ENCODE measurements at regions not wholly inside any gene's neighbourhood (a gene's known extent, or its start where the extent isn't known, plus 50 kb on each side); places are given as distances from the start of the nearest gene placed in this dataset.
"Not testable (repeated sequence)": the region's sequence is repeated elsewhere in the genome, so short reads cannot be mapped to it uniquely, and the experiment has no call there.

GRCh38 chr7:65800191-65800590 lies 72.7 kb upstream of the VKORC1L1 start:
- not testable (repeated sequence) for H3K9ac ChIP-seq (ENCODE audit: low read depth in 1 of 2, low read length in 2 of 2); H3K27me3 ChIP-seq (ENCODE audit: control insufficient read depth in 2 of 2, insufficient read depth in 2 of 2, low read length in 2 of 2); H3K4me1 ChIP-seq (ENCODE audit: control insufficient read depth in 2 of 2, insufficient read depth in 2 of 2, low read length in 2 of 2); H3K4me3 ChIP-seq (ENCODE audit: low read length in 2 of 2); H3K9me3 ChIP-seq (ENCODE audit: control insufficient read depth in 2 of 2, low read length in 2 of 2); H3K36me3 ChIP-seq (ENCODE audit: control insufficient read depth in 2 of 2, insufficient read depth in 2 of 2, low read length in 2 of 2); H3K27ac ChIP-seq (ENCODE audit: low read depth in 2 of 2, low read length in 2 of 2)

- no peaks in the 10 kb centered on the region for H3K9me3 ChIP-seq (ENCODE audit: control insufficient read depth in 2 of 2, low read length in 2 of 2)
- H3K4me1 ChIP-seq (ENCODE audit: control insufficient read depth in 2 of 2, insufficient read depth in 2 of 2, low read length in 2 of 2), result no peaks in the 10 kb centered on the region
- no peaks in the 10 kb centered on the region for H3K36me3 ChIP-seq (ENCODE audit: control insufficient read depth in 2 of 2, insufficient read depth in 2 of 2, low read length in 2 of 2)
- no peak overlapping the region for H3K9ac ChIP-seq (ENCODE audit: low read depth in 1 of 2, low read length in 2 of 2)
- H3K27me3 ChIP-seq (ENCODE audit: control insufficient read depth in 2 of 2, insufficient read depth in 2 of 2, low read length in 2 of 2), result no peaks in the 10 kb centered on the region
- no peak overlapping the region for H3K4me3 ChIP-seq (ENCODE audit: low read length in 2 of 2)
- no peak overlapping the region for H3K27ac ChIP-seq (ENCODE audit: low read depth in 2 of 2, low read length in 2 of 2)
Observed at GRCh38 chr7:65800890-65801341, 72.0 kb upstream of the VKORC1L1 start.

GRCh38 chr7:65804887-65805286 lies 68.0 kb upstream of the VKORC1L1 start:
- no peak overlapping the region for H3K9ac ChIP-seq (ENCODE audit: low read depth in 1 of 2, low read length in 2 of 2)

GRCh38 chr7:65807067-65807466 lies 65.8 kb upstream of the VKORC1L1 start:
- H3K27me3 ChIP-seq (ENCODE audit: control insufficient read depth in 2 of 2, insufficient read depth in 2 of 2, low read length in 2 of 2); H3K9ac ChIP-seq (ENCODE audit: low read depth in 1 of 2, low read length in 2 of 2); H3K9me3 ChIP-seq (ENCODE audit: control insufficient read depth in 2 of 2, low read length in 2 of 2); H3K27ac ChIP-seq (ENCODE audit: low read depth in 2 of 2, low read length in 2 of 2); H3K4me1 ChIP-seq (ENCODE audit: control insufficient read depth in 2 of 2, insufficient read depth in 2 of 2, low read length in 2 of 2); H3K4me3 ChIP-seq (ENCODE audit: low read length in 2 of 2); H3K36me3 ChIP-seq (ENCODE audit: control insufficient read depth in 2 of 2, insufficient read depth in 2 of 2, low read length in 2 of 2): not testable (repeated sequence)

More at GRCh38 chr7:65804887-65805286, 68.0 kb upstream of the VKORC1L1 start:
- Histone ChIP-seq H3K27ac (ENCODE audit: low read depth in 2 of 2, low read length in 2 of 2) (no peak overlapping the region), H3K9me3 (ENCODE audit: control insufficient read depth in 2 of 2, low read length in 2 of 2) (no peaks in the 10 kb centered on the region), H3K27me3 (ENCODE audit: control insufficient read depth in 2 of 2, insufficient read depth in 2 of 2, low read length in 2 of 2) (no peaks in the 10 kb centered on the region), H3K36me3 (ENCODE audit: control insufficient read depth in 2 of 2, insufficient read depth in 2 of 2, low read length in 2 of 2) (no peaks in the 10 kb centered on the region), H3K4me3 (ENCODE audit: low read length in 2 of 2) (no peak overlapping the region), H3K4me1 (ENCODE audit: control insufficient read depth in 2 of 2, insufficient read depth in 2 of 2, low read length in 2 of 2) (no peaks in the 10 kb centered on the region)

GRCh38 chr7:65809259-65809981 lies 63.5 kb upstream of the VKORC1L1 start:
- Histone ChIP-seq H3K36me3 (ENCODE audit: control insufficient read depth in 2 of 2, insufficient read depth in 2 of 2, low read length in 2 of 2) (no peaks in the 10 kb centered on the region), H3K27ac (ENCODE audit: low read depth in 2 of 2, low read length in 2 of 2) (no peak overlapping the region), H3K9ac (ENCODE audit: low read depth in 1 of 2, low read length in 2 of 2) (no peak overlapping the region), H3K4me1 (ENCODE audit: control insufficient read depth in 2 of 2, insufficient read depth in 2 of 2, low read length in 2 of 2) (no peaks in the 10 kb centered on the region), H3K9me3 (ENCODE audit: control insufficient read depth in 2 of 2, low read length in 2 of 2) (no peaks in the 10 kb centered on the region), H3K27me3 (ENCODE audit: control insufficient read depth in 2 of 2, insufficient read depth in 2 of 2, low read length in 2 of 2) (no peaks in the 10 kb centered on the region), H3K4me3 (ENCODE audit: low read length in 2 of 2) (no peak overlapping the region)

GRCh38 chr7:65809982-65810288 lies 62.9 kb upstream of the VKORC1L1 start:
- Histone ChIP-seq H3K36me3 (ENCODE audit: control insufficient read depth in 2 of 2, insufficient read depth in 2 of 2, low read length in 2 of 2) (no peaks in the 10 kb centered on the region), H3K4me3 (ENCODE audit: low read length in 2 of 2) (no peak overlapping the region), H3K9me3 (ENCODE audit: control insufficient read depth in 2 of 2, low read length in 2 of 2) (no peaks in the 10 kb centered on the region), H3K27ac (ENCODE audit: low read depth in 2 of 2, low read length in 2 of 2) (no peak overlapping the region), H3K27me3 (ENCODE audit: control insufficient read depth in 2 of 2, insufficient read depth in 2 of 2, low read length in 2 of 2) (no peaks in the 10 kb centered on the region), H3K9ac (ENCODE audit: low read depth in 1 of 2, low read length in 2 of 2) (no peak overlapping the region), H3K4me1 (ENCODE audit: control insufficient read depth in 2 of 2, insufficient read depth in 2 of 2, low read length in 2 of 2) (no peaks in the 10 kb centered on the region)

GRCh38 chr7:65812281-65812680 lies 60.6 kb upstream of the VKORC1L1 start:
- H3K36me3 ChIP-seq (ENCODE audit: control insufficient read depth in 2 of 2, insufficient read depth in 2 of 2, low read length in 2 of 2), result no peaks in the 10 kb centered on the region
- H3K4me1 ChIP-seq (ENCODE audit: control insufficient read depth in 2 of 2, insufficient read depth in 2 of 2, low read length in 2 of 2), result no peaks in the 10 kb centered on the region
- H3K27me3 ChIP-seq (ENCODE audit: control insufficient read depth in 2 of 2, insufficient read depth in 2 of 2, low read length in 2 of 2), result no peaks in the 10 kb centered on the region
- H3K27ac ChIP-seq (ENCODE audit: low read depth in 2 of 2, low read length in 2 of 2), result no peak overlapping the region
- H3K9me3 ChIP-seq (ENCODE audit: control insufficient read depth in 2 of 2, low read length in 2 of 2), result no peaks in the 10 kb centered on the region
- H3K4me3 ChIP-seq (ENCODE audit: low read length in 2 of 2), result no peak overlapping the region
- H3K9ac ChIP-seq (ENCODE audit: low read depth in 1 of 2, low read length in 2 of 2), result no peak overlapping the region

- H3K4me1 ChIP-seq (ENCODE audit: control insufficient read depth in 2 of 2, insufficient read depth in 2 of 2, low read length in 2 of 2); H3K4me3 ChIP-seq (ENCODE audit: low read length in 2 of 2); H3K9me3 ChIP-seq (ENCODE audit: control insufficient read depth in 2 of 2, low read length in 2 of 2); H3K36me3 ChIP-seq (ENCODE audit: control insufficient read depth in 2 of 2, insufficient read depth in 2 of 2, low read length in 2 of 2); H3K27ac ChIP-seq (ENCODE audit: low read depth in 2 of 2, low read length in 2 of 2); H3K9ac ChIP-seq (ENCODE audit: low read depth in 1 of 2, low read length in 2 of 2); H3K27me3 ChIP-seq (ENCODE audit: control insufficient read depth in 2 of 2, insufficient read depth in 2 of 2, low read length in 2 of 2): not testable (repeated sequence)
Observed at GRCh38 chr7:65814556-65815167, 58.2 kb upstream of the VKORC1L1 start.

GRCh38 chr7:65820287-65820950 lies 52.5 kb upstream of the VKORC1L1 start:
- Histone ChIP-seq H3K4me3 (ENCODE audit: low read length in 2 of 2) (no peak overlapping the region), H3K27me3 (ENCODE audit: control insufficient read depth in 2 of 2, insufficient read depth in 2 of 2, low read length in 2 of 2) (no peaks in the 10 kb centered on the region), H3K27ac (ENCODE audit: low read depth in 2 of 2, low read length in 2 of 2) (no peak overlapping the region), H3K36me3 (ENCODE audit: control insufficient read depth in 2 of 2, insufficient read depth in 2 of 2, low read length in 2 of 2) (no peaks in the 10 kb centered on the region), H3K9me3 (ENCODE audit: control insufficient read depth in 2 of 2, low read length in 2 of 2) (no peaks in the 10 kb centered on the region), H3K9ac (ENCODE audit: low read depth in 1 of 2, low read length in 2 of 2) (no peak overlapping the region), H3K4me1 (ENCODE audit: control insufficient read depth in 2 of 2, insufficient read depth in 2 of 2, low read length in 2 of 2) (no peaks in the 10 kb centered on the region)
